ENCODE measurements at regions not wholly inside any gene's neighbourhood (a gene's known extent, or its start where the extent isn't known, plus 50 kb on each side); places are given as distances from the start of the nearest gene placed in this dataset.

DNA sequence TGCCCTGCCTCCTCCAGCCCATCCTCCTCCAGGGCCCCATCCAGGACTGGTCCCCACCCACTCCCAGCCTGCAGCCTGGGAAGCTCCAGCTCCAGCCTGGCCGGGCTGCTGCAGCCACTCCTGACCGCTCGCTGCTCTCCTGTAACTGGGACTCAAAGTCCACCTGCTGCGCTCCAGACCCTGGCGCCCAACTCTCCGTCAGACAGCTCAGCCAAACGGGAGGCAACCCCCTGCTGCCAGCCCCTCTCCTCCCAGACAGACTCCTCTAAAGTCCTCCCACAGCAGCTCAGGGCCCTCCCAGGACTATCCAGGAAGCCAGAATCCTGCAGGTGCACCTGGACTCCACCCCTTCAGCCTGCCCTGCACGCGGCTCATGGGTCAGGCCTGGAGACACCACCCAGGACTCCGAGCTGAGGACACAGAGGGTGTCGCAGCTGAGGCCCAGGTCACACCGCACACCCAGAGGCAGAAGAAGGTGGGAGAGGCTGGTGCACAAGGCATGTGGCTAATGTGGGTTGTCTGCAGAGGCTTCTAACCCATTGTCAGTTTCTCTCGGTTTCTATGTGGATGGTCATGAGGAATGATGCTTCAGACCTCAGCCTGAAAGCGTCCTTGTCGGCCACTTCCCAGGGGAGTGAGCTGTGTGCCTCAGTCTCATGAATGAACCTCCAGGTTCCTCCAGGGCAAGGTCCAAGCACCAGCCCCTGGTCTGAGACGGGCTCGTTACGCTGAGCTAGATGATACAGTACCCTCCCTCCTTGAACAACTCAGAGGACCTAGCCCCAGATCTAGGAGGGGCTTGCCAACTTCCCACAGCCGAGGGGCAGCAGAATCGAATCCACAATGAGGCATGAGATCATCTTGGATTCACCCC is 1514.8 kb downstream of the TBC1D22A start:
- H3K4me3 ChIP-seq (ENCODE audit: low read depth, low read length), result no peak overlapping the region
- TF ChIP-seq, protein P1, sequence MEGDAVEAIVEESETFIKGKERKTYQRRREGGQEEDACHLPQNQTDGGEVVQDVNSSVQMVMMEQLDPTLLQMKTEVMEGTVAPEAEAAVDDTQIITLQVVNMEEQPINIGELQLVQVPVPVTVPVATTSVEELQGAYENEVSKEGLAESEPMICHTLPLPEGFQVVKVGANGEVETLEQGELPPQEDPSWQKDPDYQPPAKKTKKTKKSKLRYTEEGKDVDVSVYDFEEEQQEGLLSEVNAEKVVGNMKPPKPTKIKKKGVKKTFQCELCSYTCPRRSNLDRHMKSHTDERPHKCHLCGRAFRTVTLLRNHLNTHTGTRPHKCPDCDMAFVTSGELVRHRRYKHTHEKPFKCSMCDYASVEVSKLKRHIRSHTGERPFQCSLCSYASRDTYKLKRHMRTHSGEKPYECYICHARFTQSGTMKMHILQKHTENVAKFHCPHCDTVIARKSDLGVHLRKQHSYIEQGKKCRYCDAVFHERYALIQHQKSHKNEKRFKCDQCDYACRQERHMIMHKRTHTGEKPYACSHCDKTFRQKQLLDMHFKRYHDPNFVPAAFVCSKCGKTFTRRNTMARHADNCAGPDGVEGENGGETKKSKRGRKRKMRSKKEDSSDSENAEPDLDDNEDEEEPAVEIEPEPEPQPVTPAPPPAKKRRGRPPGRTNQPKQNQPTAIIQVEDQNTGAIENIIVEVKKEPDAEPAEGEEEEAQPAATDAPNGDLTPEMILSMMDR (conservative IDR thresholded peaks at IDR 0.05; ENCODE audit: low read depth, low read length), result no peak
- no peak for DNase-seq (ENCODE audit: low read depth)

DNA sequence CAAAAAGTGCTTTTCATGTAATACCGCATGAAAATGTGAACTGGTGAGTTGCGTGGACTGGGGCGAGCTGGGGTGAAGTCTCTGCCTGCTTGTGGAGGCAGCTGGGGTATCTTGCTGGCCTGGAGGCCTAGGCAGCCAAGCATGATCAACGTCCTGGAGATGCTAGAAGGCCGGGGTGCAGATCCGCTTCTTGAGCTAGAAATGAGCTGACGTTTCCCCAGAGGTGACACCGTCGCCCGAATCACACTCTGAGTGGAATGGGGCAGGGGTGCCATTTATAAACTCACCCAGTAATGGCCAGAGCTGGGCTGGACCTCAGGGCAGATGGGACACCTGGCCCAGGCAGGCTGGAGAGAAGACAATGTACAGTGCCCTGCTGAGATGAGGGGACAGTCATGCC is 1513.0 kb downstream of the TBC1D22A start:
- TF ChIP-seq, protein P1 (conservative IDR thresholded peaks at IDR 0.05; ENCODE audit: low read depth, low read length), result no peak
- DNase-seq (ENCODE audit: low read depth), result no peak
- H3K4me3 ChIP-seq (ENCODE audit: low read depth, low read length), result no peak overlapping the region

DNA sequence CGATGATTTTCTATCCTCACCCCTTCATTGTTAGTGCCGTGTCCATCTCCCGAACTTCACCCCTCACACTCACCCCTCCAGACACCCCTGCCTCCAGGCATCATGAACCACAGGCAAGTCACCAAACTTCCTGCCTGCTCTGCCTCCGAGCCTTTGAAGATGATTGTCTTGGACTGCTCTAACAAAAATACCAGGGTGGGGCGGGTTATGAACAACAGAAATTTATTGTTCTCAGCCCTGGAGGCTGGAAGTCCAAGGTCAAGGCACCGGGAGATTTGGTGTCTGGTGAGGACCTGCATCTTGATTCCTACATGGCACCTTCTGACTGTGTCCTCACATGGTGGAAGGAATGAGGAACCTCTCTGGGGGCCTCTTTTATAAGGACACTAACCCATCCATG is 1508.3 kb downstream of the TBC1D22A start:
- no peak for DNase-seq (ENCODE audit: low read depth)
- TF ChIP-seq, protein P1 (conservative IDR thresholded peaks at IDR 0.05; ENCODE audit: low read depth, low read length), result no peak
- no peak overlapping the region for H3K4me3 ChIP-seq (ENCODE audit: low read depth, low read length)

DNA sequence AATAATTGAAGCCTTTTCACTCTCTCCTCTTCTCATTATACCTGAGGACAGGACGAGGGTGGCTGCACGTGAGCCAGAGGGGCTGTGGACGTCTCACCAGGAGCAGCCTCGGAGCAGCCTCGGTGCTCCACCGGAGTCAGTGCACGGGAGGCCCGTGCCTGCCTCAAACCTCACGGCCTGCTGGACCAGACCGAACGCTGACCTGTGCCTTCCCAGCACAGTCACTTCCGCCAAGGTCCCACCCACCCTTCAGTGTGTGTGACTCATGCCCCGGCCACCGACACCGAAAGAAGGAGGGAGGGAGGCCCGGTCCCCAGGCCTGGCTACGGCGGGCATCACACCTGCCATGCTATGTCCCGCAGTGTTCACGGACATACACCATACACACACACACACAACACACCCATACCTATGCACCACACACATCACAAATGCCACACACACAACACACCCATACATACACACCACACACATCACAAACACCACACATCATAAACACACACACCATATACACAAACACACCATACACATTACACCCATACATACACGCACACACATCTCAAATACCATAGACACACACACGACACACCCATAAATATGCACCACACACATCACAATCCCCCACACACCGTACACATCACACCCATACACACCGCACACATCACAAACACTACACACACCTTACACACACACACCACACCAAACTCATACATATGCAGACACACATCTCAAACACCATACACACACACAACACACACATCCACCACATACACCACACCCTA is 1506.5 kb downstream of the TBC1D22A start:
- TF ChIP-seq, protein P1 (conservative IDR thresholded peaks at IDR 0.05; ENCODE audit: low read depth, low read length), result no peak
- no peak for DNase-seq (ENCODE audit: low read depth)
- no peak overlapping the region for H3K4me3 ChIP-seq (ENCODE audit: low read depth, low read length)

DNA sequence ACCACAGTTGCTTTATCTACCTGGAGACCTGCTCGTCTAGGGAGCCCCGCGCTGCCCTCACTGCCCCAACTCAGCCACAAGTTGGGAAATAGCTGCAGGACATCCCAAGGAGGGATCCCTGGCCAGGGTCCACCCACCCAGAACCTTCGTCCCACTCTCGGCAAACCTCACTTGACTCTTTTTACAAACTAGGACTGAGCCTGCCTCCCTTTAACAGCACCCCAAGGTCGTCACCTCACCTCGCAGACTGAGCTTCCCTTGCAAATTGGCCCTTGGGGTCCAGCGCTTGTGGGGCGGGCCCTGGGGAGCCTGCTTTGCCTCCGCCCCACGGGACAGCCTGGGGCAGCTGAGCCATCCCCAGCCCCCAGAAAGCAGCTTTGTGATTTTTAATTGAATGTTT is 1505.8 kb downstream of the TBC1D22A start:
- H3K4me3 ChIP-seq (ENCODE audit: low read depth, low read length), result no peak overlapping the region
- TF ChIP-seq, protein P1 (conservative IDR thresholded peaks at IDR 0.05; ENCODE audit: low read depth, low read length), result no peak
- DNase-seq (ENCODE audit: low read depth), result no peak

DNA sequence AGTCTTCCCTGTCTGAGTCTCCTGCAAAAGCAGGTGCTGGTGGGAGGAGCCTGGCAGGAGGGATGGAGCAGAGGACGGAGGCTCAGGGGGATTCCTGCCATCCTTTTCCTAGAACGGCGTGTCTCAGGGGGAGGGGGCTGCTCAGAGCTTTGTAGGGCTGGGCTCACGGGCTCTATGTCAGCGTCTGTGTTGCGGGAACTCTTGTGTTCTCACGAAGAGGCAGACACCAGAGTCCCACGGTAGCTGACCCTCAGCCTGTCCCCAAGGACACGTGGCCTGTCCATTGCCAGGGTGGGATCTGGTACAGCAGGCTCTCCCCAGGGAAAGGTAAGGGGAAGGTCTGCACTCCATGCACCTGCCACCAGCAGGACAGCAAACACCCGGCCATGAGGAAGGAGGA is 1505.2 kb downstream of the TBC1D22A start:
- H3K4me3 ChIP-seq (ENCODE audit: low read depth, low read length), result no peak overlapping the region
- TF ChIP-seq, protein P1 (conservative IDR thresholded peaks at IDR 0.05; ENCODE audit: low read depth, low read length), result no peak
- DNase-seq (ENCODE audit: low read depth), result no peak
